ENCODE measurements at regions not wholly inside any gene's neighbourhood (a gene's known extent, or its start where the extent isn't known, plus 50 kb on each side); places are given as distances from the start of the nearest gene placed in this dataset.

GRCh38 chr2:20931346-20931745, 108.4 kb upstream of the LDAH start:
- no peak for ATAC-seq
- TF ChIP-seq OSR1 (CRISPR knock-in tag; IDR thresholded peaks at IDR 0.05) (no peak), ZC3H10 (CRISPR knock-in tag; IDR thresholded peaks at IDR 0.05) (no peak), TOX (CRISPR knock-in tag; IDR thresholded peaks at IDR 0.05; ENCODE audit: borderline replicate concordance) (no peak)

GRCh38 chr2:20930928-20931327, 108.0 kb upstream of the LDAH start:
- TF ChIP-seq ISL1 (CRISPR knock-in tag; IDR thresholded peaks at IDR 0.05), result peak; percentile 86
- 0 out of 2 replicates have a peak, but pooled peaks have one; percentile 10 for TF ChIP-seq ZFP3 (CRISPR knock-in tag; IDR thresholded peaks at IDR 0.05)
- TF ChIP-seq ZNF565 (CRISPR knock-in tag; conservative IDR thresholded peaks at IDR 0.05; ENCODE audit: low read depth), result no peak
- peak; percentile 56; the same call in 1 of the 2 replicates for TF ChIP-seq CREB5 (CRISPR knock-in tag; IDR thresholded peaks at IDR 0.05; ENCODE audit: low read depth)
- TF ChIP-seq BACH2 (CRISPR knock-in tag; IDR thresholded peaks at IDR 0.05; ENCODE audit: borderline replicate concordance), result no peak
- 0 out of 2 replicates have a peak, but pooled peaks have one; percentile 8 for TF ChIP-seq GLIS3 (CRISPR knock-in tag; IDR thresholded peaks at IDR 0.05)
- TF ChIP-seq TCF4 (CRISPR knock-in tag; IDR thresholded peaks at IDR 0.05; ENCODE audit: borderline replicate concordance), result peak; percentile 50; the same call in 1 of the 2 replicates
- peak; percentile 70; the same call in 1 of the 2 replicates for TF ChIP-seq SNAI2 (CRISPR knock-in tag; IDR thresholded peaks at IDR 0.05)
- ATAC-seq, result peak; percentile 90

GRCh38 chr2:20929721-20930120, 106.8 kb upstream of the LDAH start:
- TF ChIP-seq ZNF565 (CRISPR knock-in tag; conservative IDR thresholded peaks at IDR 0.05; ENCODE audit: low read depth), result no peak
- TF ChIP-seq TOX (CRISPR knock-in tag; IDR thresholded peaks at IDR 0.05; ENCODE audit: borderline replicate concordance), result no peak
- no peak for ATAC-seq

GRCh38 chr2:20928617-20929016, 105.7 kb upstream of the LDAH start:
- no peak for TF ChIP-seq ZNF70 (CRISPR knock-in tag; IDR thresholded peaks at IDR 0.05)
- no peak for TF ChIP-seq OSR1 (CRISPR knock-in tag; IDR thresholded peaks at IDR 0.05)
- TF ChIP-seq ISL1 (CRISPR knock-in tag; IDR thresholded peaks at IDR 0.05), result no peak
- TF ChIP-seq RARB (CRISPR knock-in tag; IDR thresholded peaks at IDR 0.05), result no peak
- no peak for TF ChIP-seq ESRRG (CRISPR knock-in tag; IDR thresholded peaks at IDR 0.05)
- TF ChIP-seq ZC3H10 (CRISPR knock-in tag; IDR thresholded peaks at IDR 0.05), result no peak
- no peak for TF ChIP-seq CSRNP3 (CRISPR knock-in tag; IDR thresholded peaks at IDR 0.05)
- no peak for TF ChIP-seq GLIS3 (CRISPR knock-in tag; IDR thresholded peaks at IDR 0.05)
- no peak for TF ChIP-seq PATZ1 (CRISPR knock-in tag; IDR thresholded peaks at IDR 0.05; ENCODE audit: borderline replicate concordance)
- no peak for TF ChIP-seq ZFP30 (CRISPR knock-in tag; IDR thresholded peaks at IDR 0.05)
- TF ChIP-seq SNAI2 (CRISPR knock-in tag; IDR thresholded peaks at IDR 0.05), result no peak
- no peak for TF ChIP-seq CREB5 (CRISPR knock-in tag; IDR thresholded peaks at IDR 0.05; ENCODE audit: low read depth)
- TF ChIP-seq TSHZ2 (CRISPR knock-in tag; IDR thresholded peaks at IDR 0.05), result no peak
- no peak for TF ChIP-seq ARNTL (CRISPR knock-in tag; IDR thresholded peaks at IDR 0.05; ENCODE audit: borderline replicate concordance, low read depth)
- no peak for TF ChIP-seq CSDC2 (CRISPR knock-in tag; IDR thresholded peaks at IDR 0.05)
- no peak for TF ChIP-seq TCF4 (CRISPR knock-in tag; IDR thresholded peaks at IDR 0.05; ENCODE audit: borderline replicate concordance)
- TF ChIP-seq POU6F1 (CRISPR knock-in tag; IDR thresholded peaks at IDR 0.05; ENCODE audit: borderline replicate concordance, low read depth), result no peak
- no peak for TF ChIP-seq ZNF8 (CRISPR knock-in tag; IDR thresholded peaks at IDR 0.05)
- TF ChIP-seq TOX (CRISPR knock-in tag; IDR thresholded peaks at IDR 0.05; ENCODE audit: borderline replicate concordance), result no peak
- no peak for TF ChIP-seq PPARA (CRISPR knock-in tag; IDR thresholded peaks at IDR 0.05; ENCODE audit: borderline replicate concordance)

More at GRCh38 chr2:20928617-20929016, 105.7 kb upstream of the LDAH start:
- ATAC-seq, result no peak
